DND-41 (cell line): ENCODE measurements at regions not wholly inside any gene's neighbourhood (a gene's known extent, or its start where the extent isn't known, plus 50 kb on each side); places are given as distances from the start of the nearest gene placed in this dataset.

Experiments used
- ATAC-seq: fragments of 200-7000 bp; cut with Tn5 transposase; 3 replicates; pipeline ENCODE4 v1.9.1; 2021; ENCODE audit warnings: low read depth; ENCODE audit not compliant: insufficient read depth
- DNase-seq: peaks from one replicate; pipeline ENCODE4 v3.0.0-alpha.2; 2020
- H2AFZ ChIP-seq: 2 replicates; pipeline ENCODE4 v1.6.0; 2012; ENCODE audit warnings: low read depth, low read length
- H3K27ac ChIP-seq: 2 replicates; pipeline ENCODE4 v1.5.1; 2012; ENCODE audit warnings: low read length, inconsistent platforms
- H3K27me3 ChIP-seq: fragments of 200-600 bp; sonication (generic); 2 replicates; pipeline ENCODE4 v1.6.0; 2012; ENCODE audit warnings: low read length, mild to moderate bottlenecking, inconsistent platforms; ENCODE audit not compliant: insufficient read depth, poor library complexity
- H3K36me3 ChIP-seq: 2 replicates; pipeline ENCODE4 v1.5.1; 2012; ENCODE audit warnings: low read length, inconsistent platforms; ENCODE audit not compliant: insufficient read depth
- H3K4me1 ChIP-seq: 2 replicates; pipeline ENCODE4 v1.5.1; 2012; ENCODE audit warnings: mild to moderate bottlenecking, low read length; ENCODE audit not compliant: insufficient read depth
- H3K4me2 ChIP-seq: 2 replicates; pipeline ENCODE4 v1.6.0; 2012; ENCODE audit warnings: mild to moderate bottlenecking, moderate library complexity, low read length, inconsistent platforms; ENCODE audit not compliant: insufficient read depth
- H3K4me3 ChIP-seq, 2 experiments: fragments of 200-600 bp in 1 of 2; shearing (Covaris generic) in 1 of 2; 2 replicates each; pipeline ENCODE4 v1.5.1; 2012 to 2016; ENCODE audit warnings: inconsistent platforms in 2 of 2, low read length in 2 of 2, mild to moderate bottlenecking in 2 of 2, low read depth in 1 of 2, moderate library complexity in 1 of 2
- H3K79me2 ChIP-seq: 2 replicates; pipeline ENCODE4 v1.6.0; 2012; ENCODE audit warnings: low read length, inconsistent platforms; ENCODE audit not compliant: insufficient read depth
- H3K9ac ChIP-seq: 2 replicates; pipeline ENCODE4 v1.6.0; 2012; ENCODE audit warnings: low read depth, mild to moderate bottlenecking, inconsistent platforms, low read length, moderate library complexity
- H3K9me3 ChIP-seq: 2 replicates; pipeline ENCODE4 v1.5.1; 2012; ENCODE audit warnings: low read length, moderate library complexity, mild to moderate bottlenecking, inconsistent platforms; ENCODE audit not compliant: insufficient read depth, severe bottlenecking
- H4K20me1 ChIP-seq: 2 replicates; pipeline ENCODE4 v1.6.0; 2012; ENCODE audit warnings: low read length; ENCODE audit not compliant: insufficient read depth
- CTCF ChIP-seq: IDR thresholded peaks from 2 replicates; pipeline ENCODE4 v1.5.1; 2012; ENCODE audit warnings: borderline replicate concordance, low read length, moderate library complexity, mild to moderate bottlenecking; ENCODE audit not compliant: poor library complexity, severe bottlenecking; ENCODE audit errors: extremely low read depth
- EZH2 ChIP-seq: IDR thresholded peaks from 3 replicates; pipeline ENCODE4 v1.6.1; 2012; ENCODE audit warnings: borderline replicate concordance, low read depth, mild to moderate bottlenecking, moderate library complexity, low read length, inconsistent platforms; ENCODE audit not compliant: severe bottlenecking

GRCh38 chr5:52582313-52582712 is 205.4 kb upstream of the ITGA1 start:
- Histone ChIP-seq H3K4me1 (no peaks in the 10 kb centered on the region), H3K27me3 (no peaks in the 10 kb centered on the region), H3K4me2 (no peak overlapping the region), H3K36me3 (no peaks in the 10 kb centered on the region), H3K9me3 (no peaks in the 10 kb centered on the region), H2AFZ (no peak overlapping the region), H3K4me3 (no peak overlapping the region), H3K27ac (no peak overlapping the region), H3K9ac (no peak overlapping the region), H4K20me1 (no peaks in the 10 kb centered on the region), H3K79me2 (no peaks in the 10 kb centered on the region)
- ATAC-seq = no peak
- no peak for DNase-seq
- TF ChIP-seq CTCF = no peak
- no peak for TF ChIP-seq EZH2

- no peak overlapping the region for H3K4me3 ChIP-seq
- H3K9me3 ChIP-seq = no peaks in the 10 kb centered on the region
- no peak for ATAC-seq
- no peak overlapping the region for H3K4me2 ChIP-seq
- no peaks in the 10 kb centered on the region for H3K27me3 ChIP-seq
- no peak overlapping the region for H2AFZ ChIP-seq
- TF ChIP-seq EZH2 (no peak), CTCF (no peak)
- no peak overlapping the region for H3K9ac ChIP-seq
- no peaks in the 10 kb centered on the region for H3K36me3 ChIP-seq
- H3K27ac ChIP-seq = no peak overlapping the region
- H3K79me2 ChIP-seq = no peaks in the 10 kb centered on the region
- H4K20me1 ChIP-seq = no peaks in the 10 kb centered on the region
- no peaks in the 10 kb centered on the region for H3K4me1 ChIP-seq
- DNase-seq = no peak
These were observed 200.6 kb upstream of the ITGA1 start for GRCh38 chr5:52587131-52587530.

- H3K79me2 ChIP-seq = no peaks in the 10 kb centered on the region
- H2AFZ ChIP-seq = no peak overlapping the region
- H4K20me1 ChIP-seq = no peaks in the 10 kb centered on the region
- DNase-seq = no peak
- no peak overlapping the region for H3K4me3 ChIP-seq
- no peak overlapping the region for H3K27ac ChIP-seq
- no peaks in the 10 kb centered on the region for H3K27me3 ChIP-seq
- no peak for ATAC-seq
- H3K4me2 ChIP-seq = no peak overlapping the region
- no peak overlapping the region for H3K9ac ChIP-seq
- H3K9me3 ChIP-seq = no peaks in the 10 kb centered on the region
- no peaks in the 10 kb centered on the region for H3K36me3 ChIP-seq
- TF ChIP-seq EZH2 = no peak
- no peak for TF ChIP-seq CTCF
- H3K4me1 ChIP-seq = no peaks in the 10 kb centered on the region
These were observed 190.1 kb upstream of the ITGA1 start for GRCh38 chr5:52597625-52598024.

GRCh38 chr5:52598968-52599367 is 188.7 kb upstream of the ITGA1 start:
- no peaks in the 10 kb centered on the region for H3K4me1 ChIP-seq

More at GRCh38 chr5:52598968-52599367, 188.7 kb upstream of the ITGA1 start:
- Histone ChIP-seq H3K9ac (no peak overlapping the region), H3K27ac (no peak overlapping the region), H3K9me3 (no peaks in the 10 kb centered on the region), H2AFZ (no peak overlapping the region), H3K4me2 (no peak overlapping the region), H3K27me3 (no peaks in the 10 kb centered on the region), H3K79me2 (no peaks in the 10 kb centered on the region), H3K4me3 (no peak overlapping the region), H3K36me3 (no peaks in the 10 kb centered on the region), H4K20me1 (no peaks in the 10 kb centered on the region)
- TF ChIP-seq CTCF (no peak), EZH2 (no peak)
- ATAC-seq (no peak), DNase-seq (no peak)
